Thymus (tissue), 11 donors: ENCODE measurements at regions not wholly inside any gene's neighbourhood (a gene's known extent, or its start where the extent isn't known, plus 50 kb on each side); places are given as distances from the start of the nearest gene placed in this dataset.

Experiments
- DNase-seq, 9 donors: peaks; one replicate each; pipeline ENCODE4 v3.0.0-alpha.2; 2013; ENCODE audit warnings: low spot score in 9 of 9, low read depth in 6 of 9, missing footprints in 1 of 9
- H3K27ac ChIP-seq, 2 donors: one replicate each; pipeline ENCODE4 v1.5.1; 2013; ENCODE audit warnings: control low read depth in 1 of 2, low read depth in 1 of 2, low read length in 1 of 2, mild to moderate bottlenecking in 1 of 2, moderate library complexity in 1 of 2
- H3K27me3 ChIP-seq, 2 donors: one replicate each; pipeline ENCODE4 v1.5.1; 2013; ENCODE audit warnings: low read length in 1 of 2; ENCODE audit not compliant: control insufficient read depth in 2 of 2, insufficient read depth in 1 of 2
- H3K36me3 ChIP-seq, 2 donors: one replicate each; pipeline ENCODE4 v1.5.1; 2013; ENCODE audit warnings: low read length in 1 of 2, mild to moderate bottlenecking in 1 of 2, moderate library complexity in 1 of 2; ENCODE audit not compliant: control insufficient read depth in 2 of 2, insufficient read depth in 2 of 2
- H3K4me1 ChIP-seq, 2 donors: one replicate each; pipeline ENCODE4 v1.5.1; 2013; ENCODE audit warnings: low read length in 2 of 2; ENCODE audit not compliant: control insufficient read depth in 2 of 2, insufficient read depth in 2 of 2
- H3K4me3 ChIP-seq, 2 donors: one replicate each; pipeline ENCODE4 v1.5.1; 2013; ENCODE audit warnings: low read length in 2 of 2, control low read depth in 1 of 2, mild to moderate bottlenecking in 1 of 2
- H3K9me3 ChIP-seq, 2 donors: one replicate each; pipeline ENCODE4 v1.5.1; 2013; ENCODE audit warnings: low read length in 1 of 2, mild to moderate bottlenecking in 1 of 2; ENCODE audit not compliant: control insufficient read depth in 2 of 2, insufficient read depth in 1 of 2
- WGBS: extraction: QIAGEN DNeasy Blood & Tissue Kit; methylation state at CpG from one replicate; pipeline ENCODE4 v1.1.7; 2013; 5-methylcytosine and 5-hydroxymethylcytosine counted together
- donor health status: healthy.

- Histone ChIP-seq H3K36me3 (no peaks in the 10 kb centered on the region), H3K4me3 (no peak overlapping the region), H3K27me3 (no peaks in the 10 kb centered on the region), H3K4me1 (no peaks in the 10 kb centered on the region), H3K9me3 (no peaks in the 10 kb centered on the region), H3K27ac (no peak overlapping the region)
- WGBS: 81% methylated on average over 1 of the region's 1 CpG
- no peak for DNase-seq
Observed at GRCh38 chr21:28798798-28799197, 193.9 kb downstream of the LTN1 start.

GRCh38 chr21:28795251-28795650 is 197.4 kb downstream of the LTN1 start:
- WGBS: 84% methylated on average over 1 of the region's 1 CpG
- Histone ChIP-seq H3K36me3 (no peaks in the 10 kb centered on the region), H3K27ac (no peak overlapping the region), H3K4me1 (no peaks in the 10 kb centered on the region), H3K4me3 (no peak overlapping the region), H3K27me3 (no peaks in the 10 kb centered on the region), H3K9me3 (no peaks in the 10 kb centered on the region)
- no peak for DNase-seq

GRCh38 chr21:28794371-28794851 is 198.3 kb downstream of the LTN1 start:
- Histone ChIP-seq H3K27ac (no peak overlapping the region), H3K4me1 (no peaks in the 10 kb centered on the region), H3K27me3 (no peaks in the 10 kb centered on the region), H3K36me3 (no peaks in the 10 kb centered on the region), H3K4me3 (no peak overlapping the region), H3K9me3 (no peaks in the 10 kb centered on the region)
- DNase-seq: no peak
- WGBS: 69% methylated on average over 2 of the region's 2 CpGs

- H3K9me3 ChIP-seq: no peaks in the 10 kb centered on the region
- DNase-seq: no peak
- H3K4me3 ChIP-seq: no peak overlapping the region
- no peak overlapping the region for H3K27ac ChIP-seq
- no peaks in the 10 kb centered on the region for H3K27me3 ChIP-seq
- H3K36me3 ChIP-seq: no peaks in the 10 kb centered on the region
- 95% methylated on average over 2 of the region's 2 CpGs for WGBS
- no peaks in the 10 kb centered on the region for H3K4me1 ChIP-seq
Observed at GRCh38 chr21:28793043-28793442, 199.6 kb downstream of the LTN1 start.

- no peak overlapping the region for H3K27ac ChIP-seq
- H3K4me3 ChIP-seq: no peak overlapping the region
- H3K27me3 ChIP-seq: no peaks in the 10 kb centered on the region
- WGBS: 94% methylated on average over 4 of the region's 4 CpGs
- no peaks in the 10 kb centered on the region for H3K9me3 ChIP-seq
- no peak for DNase-seq
- no peaks in the 10 kb centered on the region for H3K4me1 ChIP-seq
- no peaks in the 10 kb centered on the region for H3K36me3 ChIP-seq
Observed at GRCh38 chr21:28791595-28792282, 200.9 kb downstream of the LTN1 start.

GRCh38 chr21:28790335-28790734 is 202.3 kb downstream of the LTN1 start:
- no peaks in the 10 kb centered on the region for H3K9me3 ChIP-seq
- no peak for DNase-seq
- WGBS: 94% methylated on average over 3 of the region's 3 CpGs

GRCh38 chr21:28789523-28789922 is 203.2 kb downstream of the LTN1 start:
- H3K36me3 ChIP-seq: no peaks in the 10 kb centered on the region
- peak overlapping the region in 1 of 2 donors; percentile 22 for H3K27ac ChIP-seq
- no peaks in the 10 kb centered on the region for H3K9me3 ChIP-seq
- no peak for DNase-seq
- 95% methylated on average over 3 of the region's 3 CpGs for WGBS
- no peak overlapping the region for H3K4me3 ChIP-seq
- H3K27me3 ChIP-seq: no peaks in the 10 kb centered on the region
- H3K4me1 ChIP-seq: no peaks in the 10 kb centered on the region

More at GRCh38 chr21:28790335-28790734, 202.3 kb downstream of the LTN1 start:
- H3K36me3 ChIP-seq: no peaks in the 10 kb centered on the region
- H3K4me1 ChIP-seq: no peaks in the 10 kb centered on the region
- H3K27ac ChIP-seq: no peak overlapping the region
- no peak overlapping the region for H3K4me3 ChIP-seq
- no peaks in the 10 kb centered on the region for H3K27me3 ChIP-seq

- WGBS: 97% methylated on average over 6 of the region's 6 CpGs
- Histone ChIP-seq H3K27ac (no peak overlapping the region), H3K4me1 (no peaks in the 10 kb centered on the region), H3K36me3 (no peaks in the 10 kb centered on the region), H3K9me3 (peaks cover 0 to 5% of the 10 kb centered on the region in 2 donors), H3K27me3 (no peaks in the 10 kb centered on the region), H3K4me3 (no peak overlapping the region)
- DNase-seq: no peak
Observed at GRCh38 chr21:28788030-28788429, 204.6 kb downstream of the LTN1 start.

GRCh38 chr21:28783641-28784185 is 209.0 kb downstream of the LTN1 start:
- H3K27ac ChIP-seq: no peak overlapping the region
- DNase-seq: no peak
- H3K36me3 ChIP-seq: no peaks in the 10 kb centered on the region
- no peak overlapping the region for H3K4me3 ChIP-seq
- H3K9me3 ChIP-seq: peaks cover 0 to 5% of the 10 kb centered on the region in 2 donors
- 99% methylated on average over 32 of the region's 32 CpGs for WGBS
- H3K27me3 ChIP-seq: no peaks in the 10 kb centered on the region
- H3K4me1 ChIP-seq: no peaks in the 10 kb centered on the region
